HEK293 (cell line): ENCODE measurements at regions not wholly inside any gene's neighbourhood (a gene's known extent, or its start where the extent isn't known, plus 50 kb on each side); places are given as distances from the start of the nearest gene placed in this dataset.

Source experiments
- CTCF ChIA-PET: fragments of 350-600 bp; formaldehyde crosslinking; extraction: SDS; loops from one replicate; lab custom pipeline; 2021; ENCODE audit warnings: antibody characterized with exemption; lab: Yijun Ruan, JAX
- POLR2A ChIA-PET: fragments of 300-600 bp; formaldehyde crosslinking; extraction: SDS; loops from one replicate; lab custom pipeline; 2020; ENCODE audit warnings: antibody characterized with exemption, inconsistent platforms; lab: Yijun Ruan, JAX
- H3K27ac ChIP-seq: fragments of 200-500 bp; sonication (Bioruptor generic); 2 replicates; pipeline ENCODE4 v1.5.1; 2014; ENCODE audit warnings: low read depth, low read length, control low read depth, inconsistent platforms; ENCODE audit errors: extremely low read depth
- H3K36me3 ChIP-seq, 2 experiments: fragments of 200-500 bp in 1 of 2; sonication (Bioruptor generic) in 1 of 2; 1 replicate in 1 of 2; 2 replicates in 1 of 2; pipeline ENCODE4 v1.5.1; 2014 to 2017; ENCODE audit warnings: inconsistent platforms in 2 of 2, low read length in 2 of 2; ENCODE audit not compliant: control insufficient read depth in 2 of 2, insufficient read depth in 1 of 2
- H3K4me1 ChIP-seq: fragments of 200-500 bp; sonication (Bioruptor generic); 2 replicates; pipeline ENCODE4 v1.5.1; 2014; ENCODE audit warnings: mild to moderate bottlenecking, low read length, inconsistent platforms; ENCODE audit not compliant: control insufficient read depth, insufficient read depth
- H3K4me3 ChIP-seq: 2 replicates; pipeline ENCODE4 v1.5.1; 2011; ENCODE audit warnings: low read depth, mild to moderate bottlenecking, control low read depth, low read length, moderate library complexity
- H3K9me3 ChIP-seq: fragments of 200-500 bp; sonication (Bioruptor generic); 2 replicates; pipeline ENCODE4 v1.5.1; 2014; ENCODE audit warnings: low read depth, low read length, inconsistent platforms; ENCODE audit not compliant: control insufficient read depth, insufficient read depth
- IKZF3 ChIP-seq: fragments of 450-650 bp; IDR thresholded peaks from 2 replicates; pipeline ENCODE4 v1.5.0; 2018; ENCODE audit warnings: missing biosample characterization, mild to moderate bottlenecking, missing genetic modification characterization, moderate library complexity
- OSR2 ChIP-seq: fragments of 450-650 bp; formaldehyde crosslinking; IDR thresholded peaks from 2 replicates; pipeline ENCODE4 v1.5.1; 2016; ENCODE audit warnings: missing biosample characterization, missing genetic modification characterization
- PRDM10 ChIP-seq: fragments of 450-650 bp; formaldehyde crosslinking; IDR thresholded peaks from 2 replicates; pipeline ENCODE4 v1.5.1; 2016; ENCODE audit warnings: missing biosample characterization, missing genetic modification characterization
- ZBTB26 ChIP-seq: fragments of 450-650 bp; formaldehyde crosslinking; optimal IDR thresholded peaks from 2 replicates; pipeline ENCODE3; 2016; ENCODE audit warnings: missing biosample characterization, mild to moderate bottlenecking, missing genetic modification characterization
- ZFHX2 ChIP-seq: fragments of 450-650 bp; formaldehyde crosslinking; conservative IDR thresholded peaks from 2 replicates; pipeline ENCODE4 v1.5.1; 2016; ENCODE audit warnings: missing biosample characterization, missing genetic modification characterization
- ZFP41 ChIP-seq: fragments of 450-650 bp; formaldehyde crosslinking; IDR thresholded peaks from 2 replicates; pipeline ENCODE4 v1.5.1; 2016; ENCODE audit warnings: missing biosample characterization, missing genetic modification characterization, borderline replicate concordance
- ZNF140 ChIP-seq: fragments of 450-650 bp; formaldehyde crosslinking; IDR thresholded peaks from 2 replicates; pipeline ENCODE4 v1.5.1; 2016; ENCODE audit warnings: missing biosample characterization, missing genetic modification characterization
- ZNF2 ChIP-seq: fragments of 450-650 bp; formaldehyde crosslinking; IDR thresholded peaks from 2 replicates; pipeline ENCODE4 v1.5.1; 2016; ENCODE audit warnings: missing biosample characterization, missing genetic modification characterization
- ZNF248 ChIP-seq: fragments of 450-650 bp; formaldehyde crosslinking; IDR thresholded peaks from 2 replicates; pipeline ENCODE4 v1.5.1; 2017; ENCODE audit warnings: missing biosample characterization, missing genetic modification characterization
- ZNF280D ChIP-seq: fragments of 450-650 bp; formaldehyde crosslinking; IDR thresholded peaks from 2 replicates; pipeline ENCODE4 v1.5.1; 2016; ENCODE audit warnings: missing biosample characterization, missing genetic modification characterization
- ZNF302 ChIP-seq: fragments of 450-650 bp; formaldehyde crosslinking; IDR thresholded peaks from 2 replicates; pipeline ENCODE4 v1.5.1; 2016; ENCODE audit warnings: missing biosample characterization, missing genetic modification characterization, low read depth
- ZNF404 ChIP-seq: fragments of 450-650 bp; formaldehyde crosslinking; IDR thresholded peaks from 2 replicates; pipeline ENCODE4 v1.5.1; 2017; ENCODE audit warnings: missing biosample characterization, missing genetic modification characterization
- ZNF423 ChIP-seq: fragments of 450-650 bp; formaldehyde crosslinking; IDR thresholded peaks from 2 replicates; pipeline ENCODE4 v1.5.1; 2016; ENCODE audit warnings: missing biosample characterization, missing genetic modification characterization
- ZNF426 ChIP-seq: fragments of 450-650 bp; formaldehyde crosslinking; IDR thresholded peaks from 2 replicates; pipeline ENCODE4 v1.5.1; 2017; ENCODE audit warnings: missing biosample characterization, missing genetic modification characterization, mild to moderate bottlenecking, inconsistent platforms, moderate library complexity
- ZNF549 ChIP-seq: fragments of 450-650 bp; IDR thresholded peaks from 2 replicates; pipeline ENCODE4 v1.5.1; 2018; ENCODE audit warnings: missing biosample characterization, missing genetic modification characterization, mild to moderate bottlenecking, inconsistent platforms, moderate library complexity
- ZNF621 ChIP-seq: fragments of 450-650 bp; formaldehyde crosslinking; IDR thresholded peaks from 2 replicates; pipeline ENCODE4 v1.5.1; 2017; ENCODE audit warnings: missing biosample characterization, missing genetic modification characterization
- ZNF658 ChIP-seq: fragments of 450-650 bp; formaldehyde crosslinking; IDR thresholded peaks from 2 replicates; pipeline ENCODE4; 2016; ENCODE audit warnings: missing biosample characterization, missing genetic modification characterization
- ZSCAN16 ChIP-seq: fragments of 450-650 bp; formaldehyde crosslinking; IDR thresholded peaks from 2 replicates; pipeline ENCODE4 v1.5.1; 2016; ENCODE audit warnings: missing biosample characterization, missing genetic modification characterization
- ZSCAN5A ChIP-seq: fragments of 450-650 bp; formaldehyde crosslinking; IDR thresholded peaks from 2 replicates; pipeline ENCODE4 v1.5.1; 2016; ENCODE audit warnings: missing biosample characterization, missing genetic modification characterization
- ZXDB ChIP-seq: fragments of 450-650 bp; formaldehyde crosslinking; IDR thresholded peaks from 2 replicates; pipeline ENCODE4 v1.5.1; 2016; ENCODE audit warnings: missing biosample characterization, missing genetic modification characterization

GRCh38 chr6:12536416-12536815 is 180.2 kb upstream of the PHACTR1 start:
- Histone ChIP-seq H3K27ac (no peak overlapping the region), H3K4me1 (peaks cover 5% of the 10 kb centered on the region; the same call in 1 of the 2 replicates), H3K4me3 (no peak overlapping the region), H3K9me3 (no peaks in the 10 kb centered on the region), H3K36me3 (no peaks in the 10 kb centered on the region)
- POLR2A ChIA-PET = no interaction called here
- TF ChIP-seq ZSCAN5A (tag by site-specific recombination) (no peak), ZSCAN16 (tag by site-specific recombination) (no peak), ZNF2 (no peak), ZNF280D (tag by site-specific recombination) (no peak), ZFHX2 (tag by site-specific recombination) (no peak), ZNF302 (tag by site-specific recombination) (no peak), ZBTB26 (tag by site-specific recombination) (no peak), ZNF140 (no peak)
- CTCF ChIA-PET = interaction anchor here (1.0 kb wide), 2 partner anchors 36 to 69 kb away, joined by 3 read pairs; no protein-coding TSS in a partner anchor

- TF ChIP-seq OSR2 (tag by site-specific recombination) = no peak
- no peak for TF ChIP-seq ZNF248 (tag by site-specific recombination)
- TF ChIP-seq IKZF3 (tag by site-specific recombination) = no peak
- TF ChIP-seq ZXDB = no peak
- no peak for TF ChIP-seq ZNF423
- no peak for TF ChIP-seq ZNF404
- TF ChIP-seq ZNF658 (tag by site-specific recombination) = no peak
- no peak for TF ChIP-seq ZNF549 (tag by site-specific recombination)
- TF ChIP-seq PRDM10 (tag by site-specific recombination) = no peak
- no peak for TF ChIP-seq ZFP41
- TF ChIP-seq ZNF621 (tag by site-specific recombination) = no peak
- no peak for TF ChIP-seq ZNF426 (tag by site-specific recombination)
- H3K4me3 ChIP-seq = no peak overlapping the region
Measured at GRCh38 chr6:12537389-12537788, 179.2 kb upstream of the PHACTR1 start.

More at GRCh38 chr6:12537389-12537788, 179.2 kb upstream of the PHACTR1 start:
- Histone ChIP-seq H3K36me3 (no peaks in the 10 kb centered on the region), H3K9me3 (no peaks in the 10 kb centered on the region), H3K4me1 (peaks cover 5% of the 10 kb centered on the region; the same call in 1 of the 2 replicates), H3K27ac (no peak overlapping the region)
- ChIA-PET CTCF (interaction anchor here (1.0 kb wide), 1 partner anchor 68 kb away, joined by 3 read pairs; no protein-coding TSS in a partner anchor), POLR2A (no interaction called here)
